SK-N-SH treated with all-trans-retinoic acid at 6 μM for 48 hours (cell line): ENCODE measurements at regions not wholly inside any gene's neighbourhood (a gene's known extent, or its start where the extent isn't known, plus 50 kb on each side); places are given as distances from the start of the nearest gene placed in this dataset.

Source experiments
- ATAC-seq: fragments of 200-7000 bp; cut with Tn5 transposase; 3 replicates; pipeline ENCODE4 v1.9.1; 2020; ENCODE audit warnings: mild to moderate bottlenecking, moderate library complexity
- ARNTL ChIP-seq: fragments of 450-650 bp; formaldehyde crosslinking; IDR thresholded peaks from 2 replicates; pipeline ENCODE4 v1.5.0; 2020; ENCODE audit warnings: low read depth, mild to moderate bottlenecking, moderate library complexity, borderline replicate concordance
- BACH2 ChIP-seq: fragments of 250-450 bp; sonication (Bioruptor Pico); IDR thresholded peaks from 2 replicates; pipeline ENCODE4 v1.9.0; 2021; ENCODE audit warnings: mild to moderate bottlenecking, borderline replicate concordance
- CREB5 ChIP-seq: fragments of 250-450 bp; sonication (Bioruptor Pico); IDR thresholded peaks from 2 replicates; pipeline ENCODE4 v1.5.1; 2020; ENCODE audit warnings: low read depth, mild to moderate bottlenecking, moderate library complexity
- CSDC2 ChIP-seq: fragments of 250-450 bp; sonication (Bioruptor Pico); IDR thresholded peaks from 2 replicates; pipeline ENCODE4 v1.5.0; 2020; ENCODE audit warnings: mild to moderate bottlenecking, moderate library complexity
- CSRNP3 ChIP-seq: fragments of 250-450 bp; sonication (Bioruptor Pico); IDR thresholded peaks from 2 replicates; pipeline ENCODE4 v1.5.1; 2021; ENCODE audit warnings: mild to moderate bottlenecking, moderate library complexity
- ESRRG ChIP-seq: fragments of 250-450 bp; sonication (Bioruptor Pico); IDR thresholded peaks from 2 replicates; pipeline ENCODE4 v1.6.1; 2021; ENCODE audit warnings: mild to moderate bottlenecking
- GLIS3 ChIP-seq: fragments of 250-450 bp; sonication (Bioruptor Pico); IDR thresholded peaks from 2 replicates; pipeline ENCODE4 v1.5.0; 2020; ENCODE audit warnings: mild to moderate bottlenecking, moderate library complexity
- ISL1 ChIP-seq: fragments of 250-450 bp; sonication (Bioruptor Pico); IDR thresholded peaks from 2 replicates; pipeline ENCODE4 v2.1.2; 2022; ENCODE audit warnings: mild to moderate bottlenecking, moderate library complexity
- OSR1 ChIP-seq: fragments of 250-450 bp; sonication (Bioruptor Pico); IDR thresholded peaks from 2 replicates; pipeline ENCODE4 v1.8.0; 2022; ENCODE audit warnings: moderate library complexity, mild to moderate bottlenecking, inconsistent platforms
- PATZ1 ChIP-seq: fragments of 250-450 bp; sonication (Bioruptor Pico); IDR thresholded peaks from 2 replicates; pipeline ENCODE4 v1.8.0; 2020; ENCODE audit warnings: mild to moderate bottlenecking, moderate library complexity, borderline replicate concordance
- PPARA ChIP-seq: fragments of 250-450 bp; sonication (Bioruptor Pico); IDR thresholded peaks from 2 replicates; pipeline ENCODE4 v1.5.0; 2020; ENCODE audit warnings: mild to moderate bottlenecking, borderline replicate concordance
- RARB ChIP-seq: fragments of 250-450 bp; sonication (Bioruptor Pico); IDR thresholded peaks from 2 replicates; pipeline ENCODE4 v1.8.0; 2021; ENCODE audit warnings: mild to moderate bottlenecking, moderate library complexity
- SNAI2 ChIP-seq: fragments of 250-450 bp; sonication (Bioruptor Pico); IDR thresholded peaks from 2 replicates; pipeline ENCODE4 v1.5.0; 2020; ENCODE audit warnings: mild to moderate bottlenecking, moderate library complexity
- TCF4 ChIP-seq: fragments of 250-450 bp; sonication (Bioruptor Pico); IDR thresholded peaks from 2 replicates; pipeline ENCODE4 v1.8.0; 2021; ENCODE audit warnings: mild to moderate bottlenecking, moderate library complexity, borderline replicate concordance
- TOX ChIP-seq: fragments of 250-450 bp; sonication (Bioruptor Pico); IDR thresholded peaks from 2 replicates; pipeline ENCODE4 v1.8.0; 2021; ENCODE audit warnings: mild to moderate bottlenecking, moderate library complexity, borderline replicate concordance
- TSHZ2 ChIP-seq: fragments of 250-450 bp; sonication (Bioruptor Pico); IDR thresholded peaks from 2 replicates; pipeline ENCODE4 v1.5.0; 2020; ENCODE audit warnings: mild to moderate bottlenecking, moderate library complexity
- ZFP3 ChIP-seq: fragments of 250-450 bp; sonication (Bioruptor Pico); IDR thresholded peaks from 2 replicates; pipeline ENCODE4 v1.5.0; 2020; ENCODE audit warnings: mild to moderate bottlenecking, moderate library complexity
- ZFP30 ChIP-seq: fragments of 450-650 bp; formaldehyde crosslinking; IDR thresholded peaks from 2 replicates; pipeline ENCODE4 v1.5.0; 2022; ENCODE audit warnings: mild to moderate bottlenecking, moderate library complexity
- ZNF70 ChIP-seq: fragments of 450-650 bp; formaldehyde crosslinking; IDR thresholded peaks from 2 replicates; pipeline ENCODE4 v1.5.0; 2020; ENCODE audit warnings: mild to moderate bottlenecking, moderate library complexity
- ZNF8 ChIP-seq: fragments of 450-650 bp; formaldehyde crosslinking; IDR thresholded peaks from 2 replicates; pipeline ENCODE4 v1.5.0; 2020; ENCODE audit warnings: mild to moderate bottlenecking, moderate library complexity

- TF ChIP-seq PPARA (no peak), ZFP3 (CRISPR knock-in tag) (no peak), ZNF70 (CRISPR knock-in tag) (no peak), GLIS3 (CRISPR knock-in tag) (no peak), SNAI2 (no peak), ARNTL (no peak), ZNF8 (CRISPR knock-in tag) (no peak), BACH2 (CRISPR knock-in tag) (no peak), PATZ1 (CRISPR knock-in tag) (no peak), TCF4 (CRISPR knock-in tag) (no peak), CREB5 (CRISPR knock-in tag) (no peak), CSDC2 (CRISPR knock-in tag) (no peak), ESRRG (no peak), ISL1 (CRISPR knock-in tag) (no peak), RARB (CRISPR knock-in tag) (no peak), TOX (CRISPR knock-in tag) (no peak), CSRNP3 (no peak)
- TF ChIP-seq, all 23 proteins: peak for 0
- ATAC-seq, result no peak
Measured at GRCh38 chr4:123163501-123163900, 233.1 kb upstream of the SPRY1 start.

- TF ChIP-seq ZFP30 (CRISPR knock-in tag) (no peak), ZNF8 (CRISPR knock-in tag) (no peak), OSR1 (CRISPR knock-in tag) (no peak), ESRRG (no peak)
- ATAC-seq, result no peak
Measured at GRCh38 chr4:123166023-123166422, 230.6 kb upstream of the SPRY1 start.

GRCh38 chr4:123167931-123168330 is 228.7 kb upstream of the SPRY1 start:
- ATAC-seq, result peak; percentile 62
- no peak for TF ChIP-seq RARB (CRISPR knock-in tag)
- TF ChIP-seq ZNF70 (CRISPR knock-in tag), result no peak
- TF ChIP-seq CSRNP3, result no peak
- TF ChIP-seq ESRRG, result no peak
- TF ChIP-seq GLIS3 (CRISPR knock-in tag), result no peak

GRCh38 chr4:123168812-123169211 is 227.8 kb upstream of the SPRY1 start:
- peak; percentile 78 for ATAC-seq
- TF ChIP-seq ISL1 (CRISPR knock-in tag) (peak; percentile 66), GLIS3 (CRISPR knock-in tag) (no peak)

GRCh38 chr4:123170843-123171242 is 225.8 kb upstream of the SPRY1 start:
- no peak for ATAC-seq
- TF ChIP-seq BACH2 (CRISPR knock-in tag) (no peak), TOX (CRISPR knock-in tag) (no peak), CSRNP3 (no peak), ZNF70 (CRISPR knock-in tag) (no peak), ZFP30 (CRISPR knock-in tag) (no peak), ZFP3 (CRISPR knock-in tag) (no peak), CREB5 (CRISPR knock-in tag) (no peak), OSR1 (CRISPR knock-in tag) (no peak), ARNTL (no peak), PATZ1 (CRISPR knock-in tag) (no peak), TSHZ2 (CRISPR knock-in tag) (no peak)
